Loucy (cell line): ENCODE measurements at regions not wholly inside any gene's neighbourhood (a gene's known extent, or its start where the extent isn't known, plus 50 kb on each side); places are given as distances from the start of the nearest gene placed in this dataset.
A peak's percentile ranks its signal among the peaks of the same experiment; 100 is the strongest.
"Not testable (repeated sequence)": the region's sequence is repeated elsewhere in the genome, so short reads cannot be mapped to it uniquely, and the experiment has no call there.

ENCODE experiments used
- H2AFZ ChIP-seq: fragments of 200-600 bp; sonication (generic); 2 replicates; pipeline ENCODE4 v1.6.0; 2016; ENCODE audit warnings: antibody characterized with exemption, mild to moderate bottlenecking, low read length, moderate library complexity
- H3F3A ChIP-seq: fragments of 200-600 bp; 2 replicates; pipeline ENCODE4 v1.6.0; 2016; ENCODE audit warnings: antibody characterized with exemption, low read depth, mild to moderate bottlenecking
- H3K27me3 ChIP-seq: fragments of 200-600 bp; sonication (generic); 2 replicates; pipeline ENCODE4 v1.6.1; 2014; ENCODE audit warnings: low read length, mild to moderate bottlenecking; ENCODE audit not compliant: insufficient read depth, poor library complexity, severe bottlenecking
- H3K36me3 ChIP-seq: fragments of 200-600 bp; sonication (generic); 2 replicates; pipeline ENCODE4 v1.6.1; 2016; ENCODE audit warnings: low read length; ENCODE audit not compliant: insufficient read depth
- H3K4me1 ChIP-seq: fragments of 200-600 bp; sonication (generic); 2 replicates; pipeline ENCODE4 v1.5.1; 2014; ENCODE audit warnings: low read length, mild to moderate bottlenecking; ENCODE audit not compliant: insufficient read depth, poor library complexity, severe bottlenecking
- H3K4me2 ChIP-seq: fragments of 200-600 bp; sonication (generic); 2 replicates; pipeline ENCODE4 v1.6.0; 2014; ENCODE audit warnings: antibody characterized with exemption, low read length, low read depth, mild to moderate bottlenecking; ENCODE audit not compliant: poor library complexity, severe bottlenecking
- H3K4me3 ChIP-seq: fragments of 200-600 bp; sonication (generic); 2 replicates; pipeline ENCODE4 v1.5.1; 2014; ENCODE audit warnings: low read length, mild to moderate bottlenecking, mixed read lengths; ENCODE audit not compliant: poor library complexity, severe bottlenecking
- H3K79me2 ChIP-seq: fragments of 200-600 bp; sonication (generic); 2 replicates; pipeline ENCODE4 v1.6.1; 2014; ENCODE audit warnings: low read length; ENCODE audit not compliant: insufficient read depth
- H3K9ac ChIP-seq: fragments of 200-600 bp; sonication (generic); 2 replicates; pipeline ENCODE4 v1.6.0; 2014; ENCODE audit warnings: mild to moderate bottlenecking, low read depth, low read length, moderate library complexity; ENCODE audit not compliant: poor library complexity, severe bottlenecking
- H3K9me2 ChIP-seq: fragments of 200-600 bp; sonication (generic); replicated peaks from 2 replicates; pipeline ENCODE4 v1.6.1; 2016; ENCODE audit warnings: low read depth, low read length, mixed read lengths
- H3K9me3 ChIP-seq: fragments of 200-600 bp; sonication (generic); 2 replicates; pipeline ENCODE4 v1.6.1; 2014; ENCODE audit warnings: mild to moderate bottlenecking, antibody characterized with exemption, low read length, low read depth; ENCODE audit not compliant: insufficient read depth
- H4K20me1 ChIP-seq: fragments of 200-600 bp; sonication (generic); 2 replicates; pipeline ENCODE4 v1.6.0; 2014; ENCODE audit warnings: antibody characterized with exemption, low read length, mild to moderate bottlenecking; ENCODE audit not compliant: insufficient read depth, poor library complexity, severe bottlenecking
- EZH2phosphoT487 ChIP-seq: fragments of 200-600 bp; IDR thresholded peaks from 2 replicates; pipeline ENCODE4 v1.6.1; 2018; ENCODE audit warnings: antibody characterized with exemption, mild to moderate bottlenecking, moderate library complexity, borderline replicate concordance
- TF ChIP-seq, protein P1 (sequence below): fragments of 200-600 bp; sonication (generic); conservative IDR thresholded peaks from 2 replicates; pipeline ENCODE4 v1.5.1; 2014; ENCODE audit warnings: mild to moderate bottlenecking, antibody characterized with exemption, low read length

DNA sequence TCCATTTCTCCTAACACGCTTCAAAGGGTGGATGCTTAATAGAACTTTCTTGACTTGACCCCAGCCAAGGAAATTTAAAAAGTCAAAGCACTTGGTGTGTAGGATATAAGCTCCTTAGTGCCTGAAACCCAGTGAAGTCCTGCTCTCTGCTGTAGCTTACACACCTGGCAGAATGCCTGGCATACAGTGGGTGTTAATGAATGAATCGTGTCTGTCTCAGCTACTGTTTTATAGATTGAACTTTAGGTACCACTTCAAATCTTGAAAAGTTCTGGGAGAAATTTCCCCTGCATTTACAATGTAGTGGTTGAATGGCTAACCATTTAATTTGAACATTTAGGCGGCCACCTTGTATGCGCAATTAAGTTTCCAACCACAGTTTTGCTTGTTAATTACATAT lies 70.5 kb upstream of the ZNF217 start:
- Histone ChIP-seq H3K4me2 (no peak overlapping the region), H3K36me3 (no peaks in the 10 kb centered on the region), H3K79me2 (no peaks in the 10 kb centered on the region), H4K20me1 (no peaks in the 10 kb centered on the region), H3K4me1 (peaks cover 14% of the 10 kb centered on the region), H3F3A (0 out of 2 replicates have a peak, but pooled peaks cover 2% of the 10 kb centered on the region), H3K9me2 (no peaks in the 10 kb centered on the region), H3K4me3 (no peak overlapping the region), H2AFZ (no peak overlapping the region; the same call in 1 of the 2 replicates), H3K9me3 (no peaks in the 10 kb centered on the region), H3K27me3 (no peaks in the 10 kb centered on the region), H3K9ac (no peak overlapping the region)
- TF ChIP-seq EZH2phosphoT487: no peak
- TF ChIP-seq, protein P1, sequence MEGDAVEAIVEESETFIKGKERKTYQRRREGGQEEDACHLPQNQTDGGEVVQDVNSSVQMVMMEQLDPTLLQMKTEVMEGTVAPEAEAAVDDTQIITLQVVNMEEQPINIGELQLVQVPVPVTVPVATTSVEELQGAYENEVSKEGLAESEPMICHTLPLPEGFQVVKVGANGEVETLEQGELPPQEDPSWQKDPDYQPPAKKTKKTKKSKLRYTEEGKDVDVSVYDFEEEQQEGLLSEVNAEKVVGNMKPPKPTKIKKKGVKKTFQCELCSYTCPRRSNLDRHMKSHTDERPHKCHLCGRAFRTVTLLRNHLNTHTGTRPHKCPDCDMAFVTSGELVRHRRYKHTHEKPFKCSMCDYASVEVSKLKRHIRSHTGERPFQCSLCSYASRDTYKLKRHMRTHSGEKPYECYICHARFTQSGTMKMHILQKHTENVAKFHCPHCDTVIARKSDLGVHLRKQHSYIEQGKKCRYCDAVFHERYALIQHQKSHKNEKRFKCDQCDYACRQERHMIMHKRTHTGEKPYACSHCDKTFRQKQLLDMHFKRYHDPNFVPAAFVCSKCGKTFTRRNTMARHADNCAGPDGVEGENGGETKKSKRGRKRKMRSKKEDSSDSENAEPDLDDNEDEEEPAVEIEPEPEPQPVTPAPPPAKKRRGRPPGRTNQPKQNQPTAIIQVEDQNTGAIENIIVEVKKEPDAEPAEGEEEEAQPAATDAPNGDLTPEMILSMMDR: no peak

DNA sequence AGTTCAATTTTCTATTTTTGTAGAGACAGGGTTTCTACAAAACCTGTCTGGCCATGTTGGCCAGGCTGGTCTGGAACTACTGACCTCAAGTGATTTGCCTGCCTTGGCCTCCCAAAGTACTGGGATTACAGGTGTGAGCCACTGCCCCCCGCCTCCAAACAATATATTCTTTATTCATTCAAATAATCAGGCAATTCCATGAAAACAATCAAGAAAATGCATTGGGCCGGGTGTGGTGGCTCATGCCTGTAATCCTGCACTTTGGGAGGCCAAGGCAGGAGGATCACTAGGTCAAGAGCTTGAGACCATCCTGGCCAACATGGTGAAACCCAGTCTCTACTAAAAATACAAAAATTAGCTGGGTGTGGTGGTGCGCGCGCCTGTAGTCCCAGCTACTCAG lies 69.9 kb upstream of the ZNF217 start:
- H3K9ac ChIP-seq, H3K27me3 ChIP-seq, H3F3A ChIP-seq, H3K79me2 ChIP-seq, H3K4me2 ChIP-seq, H3K9me3 ChIP-seq, H3K36me3 ChIP-seq, H3K9me2 ChIP-seq, H4K20me1 ChIP-seq, H3K4me3 ChIP-seq, H2AFZ ChIP-seq: not testable (repeated sequence)
- H3K4me1 ChIP-seq: peaks cover 14% of the 10 kb centered on the region

DNA sequence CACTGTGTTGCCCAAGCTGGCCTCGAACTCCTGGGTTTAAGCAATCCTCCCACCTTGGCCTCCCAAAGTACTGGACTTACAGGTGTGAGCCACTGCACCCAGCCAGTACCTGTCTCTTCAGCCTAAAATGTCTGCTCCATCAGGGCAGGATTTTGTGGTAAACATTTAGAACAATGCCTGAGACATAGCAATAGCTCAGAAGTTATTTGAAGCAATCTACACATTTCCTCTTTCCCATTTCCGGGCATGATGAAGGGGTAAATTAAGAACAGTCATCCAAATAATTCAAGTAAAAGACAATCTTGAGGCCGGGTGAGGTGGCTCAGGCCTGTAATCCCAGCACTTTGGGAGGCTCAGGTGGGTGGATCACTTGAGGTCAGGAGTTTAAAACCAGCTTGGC lies 69.0 kb upstream of the ZNF217 start:
- Histone ChIP-seq H3K4me3 (no peak overlapping the region), H3K9me2 (no peaks in the 10 kb centered on the region), H3K9ac (no peak overlapping the region), H2AFZ (no peak overlapping the region), H3K79me2 (no peaks in the 10 kb centered on the region), H3F3A (0 out of 2 replicates have a peak, but pooled peaks cover 2% of the 10 kb centered on the region), H3K36me3 (no peaks in the 10 kb centered on the region), H3K4me1 (peaks cover 14% of the 10 kb centered on the region), H3K27me3 (no peaks in the 10 kb centered on the region), H3K4me2 (no peak overlapping the region), H4K20me1 (no peaks in the 10 kb centered on the region), H3K9me3 (no peaks in the 10 kb centered on the region)
- TF ChIP-seq EZH2phosphoT487: no peak
- TF ChIP-seq, protein P1: no peak

GRCh38 chr20:53660947-53661381 lies 67.3 kb upstream of the ZNF217 start:
- Histone ChIP-seq H3K79me2 (no peaks in the 10 kb centered on the region), H2AFZ (peak overlapping the region; percentile 11), H3K9me2 (no peaks in the 10 kb centered on the region), H4K20me1 (no peaks in the 10 kb centered on the region), H3K9me3 (no peaks in the 10 kb centered on the region), H3K27me3 (no peaks in the 10 kb centered on the region), H3K4me1 (peaks cover 14% of the 10 kb centered on the region), H3K4me2 (peak overlapping the region; percentile 0), H3K36me3 (no peaks in the 10 kb centered on the region), H3K9ac (no peak overlapping the region), H3F3A (0 out of 2 replicates have a peak, but pooled peaks cover 2% of the 10 kb centered on the region), H3K4me3 (no peak overlapping the region)
- TF ChIP-seq, protein P1: no peak
- no peak for TF ChIP-seq EZH2phosphoT487
